Inflammatory macrophage treated with lipopolysaccharide for 1 hour (primary cell): ENCODE measurements at regions not wholly inside any gene's neighbourhood (a gene's known extent, or its start where the extent isn't known, plus 50 kb on each side); places are given as distances from the start of the nearest gene placed in this dataset.

ENCODE experiments used
- DNase-seq, 2 donors: peaks; one replicate each; pipeline ENCODE4 v3.0.0-alpha.2; 2020 to 2022

GRCh38 chr2:180733330-180733729, 247.1 kb upstream of the UBE2E3 start:
- no peak for DNase-seq

GRCh38 chr2:180732337-180732736, 248.1 kb upstream of the UBE2E3 start:
- DNase-seq, result no peak

GRCh38 chr2:180730976-180731375, 249.4 kb upstream of the UBE2E3 start:
- DNase-seq, result peak in 1 of 2 donors; percentile 0

GRCh38 chr2:180728928-180729559, 251.4 kb upstream of the UBE2E3 start:
- no peak for DNase-seq

GRCh38 chr2:180723712-180724111, 256.7 kb upstream of the UBE2E3 start:
- DNase-seq, result no peak

- no peak for DNase-seq
These were observed 257.7 kb upstream of the UBE2E3 start for GRCh38 chr2:180722551-180723239.

- no peak for DNase-seq
These were observed 259.6 kb upstream of the UBE2E3 start for GRCh38 chr2:180720829-180721228.

GRCh38 chr2:180717588-180717987, 262.8 kb upstream of the UBE2E3 start:
- DNase-seq, result no peak

GRCh38 chr2:180716186-180717180, 263.9 kb upstream of the UBE2E3 start:
- no peak for DNase-seq

- DNase-seq, result no peak
These were observed 265.4 kb upstream of the UBE2E3 start for GRCh38 chr2:180715044-180715443.

GRCh38 chr2:180709392-180710145, 270.8 kb upstream of the UBE2E3 start:
- DNase-seq, result no peak

GRCh38 chr2:180707884-180708205, 272.6 kb upstream of the UBE2E3 start:
- peak; percentile 3 to 16 for DNase-seq

- peak in 1 of 2 donors; percentile 1 for DNase-seq
These were observed 273.1 kb upstream of the UBE2E3 start for GRCh38 chr2:180707175-180707883.

GRCh38 chr2:180706694-180707093, 273.7 kb upstream of the UBE2E3 start:
- no peak for DNase-seq

- DNase-seq, result no peak
These were observed 274.9 kb upstream of the UBE2E3 start for GRCh38 chr2:180705551-180705950.

GRCh38 chr2:180705122-180705521, 275.3 kb upstream of the UBE2E3 start:
- no peak for DNase-seq

GRCh38 chr2:180699657-180700361, 280.6 kb upstream of the UBE2E3 start:
- DNase-seq, result no peak

GRCh38 chr2:180698668-180699067, 281.7 kb upstream of the UBE2E3 start:
- no peak for DNase-seq

GRCh38 chr2:180695586-180696401, 284.6 kb upstream of the UBE2E3 start:
- DNase-seq, result no peak
